Ovary (tissue), 3 donors: ENCODE measurements at regions not wholly inside any gene's neighbourhood (a gene's known extent, or its start where the extent isn't known, plus 50 kb on each side); places are given as distances from the start of the nearest gene placed in this dataset.

Experiments
- CTCF ChIP-seq, 3 donors: fragments of 450-650 bp in 2 of 3; fragments of 200-600 bp in 1 of 3; IDR thresholded peaks; one replicate each; pipeline versions ENCODE4 v1.5.1 to v1.8.0; 2016 to 2022; ENCODE audit warnings: antibody characterized with exemption in 3 of 3, mild to moderate bottlenecking in 1 of 3
- EP300 ChIP-seq: sonication (generic); formaldehyde crosslinking; IDR thresholded peaks from one replicate; pipeline ENCODE4 v1.6.1; 2017; ENCODE audit warnings: antibody characterized with exemption
- POLR2A ChIP-seq: fragments of 450-650 bp; IDR thresholded peaks from one replicate; pipeline ENCODE4 v1.6.1; 2017; ENCODE audit warnings: antibody characterized with exemption, mild to moderate bottlenecking, moderate library complexity
- donor health status: DM: no; HTN: no; CAD: no.

GRCh38 chr3:72412340-72412956 lies 435.8 kb downstream of the SHQ1 start:
- no peak for TF ChIP-seq CTCF (IDR thresholded peaks at IDR 0.05)
- TF ChIP-seq EP300 = no peak
- TF ChIP-seq POLR2A = no peak
